ENCODE measurements at regions not wholly inside any gene's neighbourhood (a gene's known extent, or its start where the extent isn't known, plus 50 kb on each side); places are given as distances from the start of the nearest gene placed in this dataset.

GRCh38 chr11:122220321-122220720 lies 104.3 kb upstream of the BLID start:
- no TSS peak for BruUV-seq (replicated peaks)
- no peaks in the 10 kb centered on the region for H3K27me3 ChIP-seq (ENCODE audit: control insufficient read depth in 2 of 2, insufficient read depth in 2 of 2, low read length in 2 of 2)
- no peak overlapping the region for H3K4me2 ChIP-seq (ENCODE audit: insufficient read depth, low read length)
- WGBS (ENCODE audit: insufficient coverage, low coverage, missing lambda C conversion rate), result 0% methylated on average over 2 of the region's 2 CpGs
- no peaks in the 10 kb centered on the region for H3K36me3 ChIP-seq (ENCODE audit: control insufficient read depth, insufficient read depth, low read length)
- FAIRE-seq (no peak), ATAC-seq (no peak), DNase-seq (ENCODE audit: extremely low read depth in 1 of 4, low spot score in 3 of 4) (no peak)
- no peaks in the 10 kb centered on the region for H3K4me1 ChIP-seq (replicated peaks in 1 of 2; ENCODE audit: control insufficient read depth in 2 of 2, insufficient read depth in 2 of 2, low read length in 2 of 2)
- intact Hi-C loops (cut with micrococcal nuclease), result no loop called here
- H3K79me2 ChIP-seq (ENCODE audit: control insufficient read depth, insufficient read depth, low read length), result no peaks in the 10 kb centered on the region
- no peak for TF ChIP-seq HLTF (IDR thresholded peaks at IDR 0.05)
- TF ChIP-seq FOXP4 (CRISPR knock-in tag; IDR thresholded peaks at IDR 0.05; ENCODE audit: borderline replicate concordance), result no peak
- no peak for TF ChIP-seq CSDE1 (IDR thresholded peaks at IDR 0.05)
- TF ChIP-seq VEZF1 (CRISPR knock-in tag; IDR thresholded peaks at IDR 0.05), result no peak
- no peak for TF ChIP-seq CAMTA2 (CRISPR knock-in tag; conservative IDR thresholded peaks at IDR 0.05)
- no peak for TF ChIP-seq TBL1XR1 (IDR thresholded peaks at IDR 0.05; ENCODE audit: low read length in 2 of 2)
- no peak for TF ChIP-seq ATF3 (IDR thresholded peaks at IDR 0.05)
- TF ChIP-seq ATF3 (CRISPR knock-in tag; conservative IDR thresholded peaks at IDR 0.05), result no peak
- TF ChIP-seq ZSCAN32 (CRISPR knock-in tag; IDR thresholded peaks at IDR 0.05), result no peak
- TF ChIP-seq ZNF639 (CRISPR knock-in tag; conservative IDR thresholded peaks at IDR 0.05 in 1 of 2, IDR thresholded peaks at IDR 0.05 in 1 of 2), result no peak
- H4K20me1 ChIP-seq (replicated peaks; ENCODE audit: control insufficient read depth, insufficient read depth, low read length), result no peaks in the 10 kb centered on the region
- in situ Hi-C loops (cut with MboI), result no loop called here
- ChIA-PET CTCF (ENCODE audit: low intra/inter-chr PET ratio) (no interaction called here), POLR2A (no interaction called here)
- H3K27ac ChIP-seq (ENCODE audit: extremely low read depth, low read depth, low read length), result no peak overlapping the region
- no peak overlapping the region for H3K9ac ChIP-seq (ENCODE audit: insufficient read depth in 1 of 2, low read depth in 2 of 2, low read length in 2 of 2)
- no peaks in the 10 kb centered on the region for H3K9me3 ChIP-seq (replicated peaks; ENCODE audit: control insufficient read depth, insufficient read depth, low read depth, low read length)
- H2AFZ ChIP-seq (ENCODE audit: low read depth, low read length), result no peak overlapping the region
- H3K9me1 ChIP-seq (ENCODE audit: control insufficient read depth, insufficient read depth, low read length), result no peaks in the 10 kb centered on the region
- no peak overlapping the region for H3K4me3 ChIP-seq

Data from K562 (cell line).